GM19372 (cell line): ENCODE measurements at regions not wholly inside any gene's neighbourhood (a gene's known extent, or its start where the extent isn't known, plus 50 kb on each side); places are given as distances from the start of the nearest gene placed in this dataset.
"Not testable (repeated sequence)": the region's sequence is repeated elsewhere in the genome, so short reads cannot be mapped to it uniquely, and the experiment has no call there.

Experiments used
- ATAC-seq: cut with Tn5 transposase; IDR thresholded peaks from one replicate; pipeline ENCODE4 v1.9.1; 2021; ENCODE audit warnings: mild to moderate bottlenecking, low read depth, moderate library complexity; ENCODE audit not compliant: unreplicated experiment

- ATAC-seq: no peak
Measured at GRCh38 chr5:126108470-126108869, 314.7 kb upstream of the GRAMD2B start.

- ATAC-seq: no peak
Measured at GRCh38 chr5:126115059-126115629, 308.1 kb upstream of the GRAMD2B start.

GRCh38 chr5:126117044-126117443 lies 306.2 kb upstream of the GRAMD2B start:
- ATAC-seq: no peak

- ATAC-seq: no peak
Measured at GRCh38 chr5:126119887-126120442, 303.2 kb upstream of the GRAMD2B start.

- no peak for ATAC-seq
Measured at GRCh38 chr5:126120939-126121338, 302.3 kb upstream of the GRAMD2B start.

GRCh38 chr5:126122942-126123341 lies 300.3 kb upstream of the GRAMD2B start:
- ATAC-seq: no peak

GRCh38 chr5:126124706-126125345 lies 298.4 kb upstream of the GRAMD2B start:
- no peak for ATAC-seq

GRCh38 chr5:126125407-126125806 lies 297.8 kb upstream of the GRAMD2B start:
- ATAC-seq: no peak

GRCh38 chr5:126126574-126126973 lies 296.6 kb upstream of the GRAMD2B start:
- ATAC-seq: no peak

- not testable (repeated sequence) for ATAC-seq
Measured at GRCh38 chr5:126127371-126127770, 295.8 kb upstream of the GRAMD2B start.

GRCh38 chr5:126129431-126129830 lies 293.8 kb upstream of the GRAMD2B start:
- no peak for ATAC-seq

GRCh38 chr5:126133424-126133823 lies 289.8 kb upstream of the GRAMD2B start:
- no peak for ATAC-seq

GRCh38 chr5:126137891-126138280 lies 285.3 kb upstream of the GRAMD2B start:
- no peak for ATAC-seq

- no peak for ATAC-seq
Measured at GRCh38 chr5:126138281-126138931, 284.8 kb upstream of the GRAMD2B start.

GRCh38 chr5:126139086-126139485 lies 284.1 kb upstream of the GRAMD2B start:
- no peak for ATAC-seq

- ATAC-seq: no peak
Measured at GRCh38 chr5:126139773-126140172, 283.4 kb upstream of the GRAMD2B start.

GRCh38 chr5:126143622-126144021 lies 279.6 kb upstream of the GRAMD2B start:
- ATAC-seq: no peak

GRCh38 chr5:126150319-126150718 lies 272.9 kb upstream of the GRAMD2B start:
- ATAC-seq: not testable (repeated sequence)

- ATAC-seq: not testable (repeated sequence)
Measured at GRCh38 chr5:126155298-126155697, 267.9 kb upstream of the GRAMD2B start.

GRCh38 chr5:126166368-126166767 lies 256.8 kb upstream of the GRAMD2B start:
- no peak for ATAC-seq

GRCh38 chr5:126168785-126169184 lies 254.4 kb upstream of the GRAMD2B start:
- ATAC-seq: no peak

- no peak for ATAC-seq
Measured at GRCh38 chr5:126171916-126172315, 251.3 kb upstream of the GRAMD2B start.
